BE2C (cell line): ENCODE measurements at regions not wholly inside any gene's neighbourhood (a gene's known extent, or its start where the extent isn't known, plus 50 kb on each side); places are given as distances from the start of the nearest gene placed in this dataset.
"Not testable (repeated sequence)": the region's sequence is repeated elsewhere in the genome, so short reads cannot be mapped to it uniquely, and the experiment has no call there.

Experiments used
- DNase-seq: peaks from one replicate; pipeline ENCODE4 v3.0.0-alpha.2; 2020
- H3K27me3 ChIP-seq: fragments of 250-450 bp; sonication (Bioruptor Pico); 2 replicates; pipeline ENCODE4 v1.5.1; 2020; ENCODE audit warnings: mild to moderate bottlenecking
- H3K36me3 ChIP-seq: fragments of 250-450 bp; sonication (Bioruptor Pico); 2 replicates; pipeline ENCODE4 v1.5.1; 2020; ENCODE audit warnings: mild to moderate bottlenecking
- H3K4me1 ChIP-seq: fragments of 250-450 bp; sonication (Bioruptor Pico); 2 replicates; pipeline ENCODE4 v1.5.1; 2020
- H3K4me3 ChIP-seq: 2 replicates; pipeline ENCODE4 v1.5.1; 2011; ENCODE audit warnings: low read depth, low read length
- H3K9me3 ChIP-seq: fragments of 250-450 bp; sonication (Bioruptor Pico); 2 replicates; pipeline ENCODE4 v1.5.1; 2020
- CTCF ChIP-seq: IDR thresholded peaks from 2 replicates; pipeline ENCODE4 v1.5.1; 2012; ENCODE audit warnings: mild to moderate bottlenecking, low read depth, low read length

- no peak for TF ChIP-seq CTCF
- Histone ChIP-seq H3K9me3 (peaks cover 4% of the 10 kb centered on the region; the same call in 1 of the 2 replicates), H3K36me3 (no peaks in the 10 kb centered on the region), H3K4me3 (no peak overlapping the region), H3K4me1 (no peaks in the 10 kb centered on the region), H3K27me3 (no peaks in the 10 kb centered on the region)
- no peak for DNase-seq
Measured at GRCh38 chr4:169934794-169935429, 91.3 kb downstream of the MFAP3L start.

- TF ChIP-seq CTCF, result no peak
Measured at GRCh38 chr4:169933531-169933930, 92.7 kb downstream of the MFAP3L start.

GRCh38 chr4:169931964-169932363 lies 94.2 kb downstream of the MFAP3L start:
- Histone ChIP-seq H3K4me3 (no peak overlapping the region), H3K27me3 (no peaks in the 10 kb centered on the region), H3K9me3 (peaks cover 4% of the 10 kb centered on the region; the same call in 1 of the 2 replicates), H3K36me3 (no peaks in the 10 kb centered on the region), H3K4me1 (no peaks in the 10 kb centered on the region)
- DNase-seq, result no peak
- TF ChIP-seq CTCF, result no peak

More at GRCh38 chr4:169933531-169933930, 92.7 kb downstream of the MFAP3L start:
- DNase-seq, result no peak
- H3K9me3 ChIP-seq, result peaks cover 4% of the 10 kb centered on the region; the same call in 1 of the 2 replicates
- H3K4me3 ChIP-seq, result no peak overlapping the region
- no peaks in the 10 kb centered on the region for H3K27me3 ChIP-seq
- H3K36me3 ChIP-seq, result no peaks in the 10 kb centered on the region
- H3K4me1 ChIP-seq, result no peaks in the 10 kb centered on the region

GRCh38 chr4:169930755-169931154 lies 95.4 kb downstream of the MFAP3L start:
- H3K36me3 ChIP-seq, H3K4me3 ChIP-seq, H3K4me1 ChIP-seq, H3K9me3 ChIP-seq, DNase-seq, H3K27me3 ChIP-seq: not testable (repeated sequence)

- peaks cover 4% of the 10 kb centered on the region; the same call in 1 of the 2 replicates for H3K9me3 ChIP-seq
- DNase-seq, result no peak
Measured at GRCh38 chr4:169927280-169927679, 98.9 kb downstream of the MFAP3L start.

GRCh38 chr4:169925678-169926077 lies 100.5 kb downstream of the MFAP3L start:
- TF ChIP-seq CTCF, result no peak
- no peaks in the 10 kb centered on the region for H3K36me3 ChIP-seq
- no peak for DNase-seq

More at GRCh38 chr4:169927280-169927679, 98.9 kb downstream of the MFAP3L start:
- no peaks in the 10 kb centered on the region for H3K4me1 ChIP-seq
- H3K27me3 ChIP-seq, result no peaks in the 10 kb centered on the region
- TF ChIP-seq CTCF, result no peak
- H3K4me3 ChIP-seq, result no peak overlapping the region
- H3K36me3 ChIP-seq, result no peaks in the 10 kb centered on the region

More at GRCh38 chr4:169925678-169926077, 100.5 kb downstream of the MFAP3L start:
- Histone ChIP-seq H3K4me1 (no peaks in the 10 kb centered on the region), H3K4me3 (no peak overlapping the region), H3K27me3 (no peaks in the 10 kb centered on the region), H3K9me3 (peaks cover under 1% of the 10 kb centered on the region; the same call in 1 of the 2 replicates)
